NB4 (cell line): ENCODE measurements at regions not wholly inside any gene's neighbourhood (a gene's known extent, or its start where the extent isn't known, plus 50 kb on each side); places are given as distances from the start of the nearest gene placed in this dataset.
"Not testable (repeated sequence)": the region's sequence is repeated elsewhere in the genome, so short reads cannot be mapped to it uniquely, and the experiment has no call there.

Experiments used
- DNase-seq: peaks from one replicate; pipeline ENCODE4 v3.0.0; 2010; ENCODE audit warnings: low read depth
- H3K4me3 ChIP-seq: one replicate; pipeline ENCODE4 v1.5.1; 2011; ENCODE audit warnings: mild to moderate bottlenecking, low read depth, low read length, moderate library complexity
- MYC ChIP-seq: IDR thresholded peaks from 2 replicates; pipeline ENCODE4 v1.6.1; 2011; ENCODE audit warnings: low read depth, low read length
- POLR2A ChIP-seq: IDR thresholded peaks from 2 replicates; pipeline ENCODE4 v1.6.1; 2011; ENCODE audit warnings: mild to moderate bottlenecking; ENCODE audit not compliant: insufficient read length; ENCODE audit errors: extremely low read depth
- TF ChIP-seq, protein P1 (sequence below): IDR thresholded peaks from 2 replicates; pipeline ENCODE4 v1.6.1; 2011; ENCODE audit warnings: low read depth, low read length
- TF ChIP-seq, protein P2 (sequence below): IDR thresholded peaks from one replicate; pipeline ENCODE4 v1.5.1; 2012; ENCODE audit warnings: low read depth, low read length

DNA sequence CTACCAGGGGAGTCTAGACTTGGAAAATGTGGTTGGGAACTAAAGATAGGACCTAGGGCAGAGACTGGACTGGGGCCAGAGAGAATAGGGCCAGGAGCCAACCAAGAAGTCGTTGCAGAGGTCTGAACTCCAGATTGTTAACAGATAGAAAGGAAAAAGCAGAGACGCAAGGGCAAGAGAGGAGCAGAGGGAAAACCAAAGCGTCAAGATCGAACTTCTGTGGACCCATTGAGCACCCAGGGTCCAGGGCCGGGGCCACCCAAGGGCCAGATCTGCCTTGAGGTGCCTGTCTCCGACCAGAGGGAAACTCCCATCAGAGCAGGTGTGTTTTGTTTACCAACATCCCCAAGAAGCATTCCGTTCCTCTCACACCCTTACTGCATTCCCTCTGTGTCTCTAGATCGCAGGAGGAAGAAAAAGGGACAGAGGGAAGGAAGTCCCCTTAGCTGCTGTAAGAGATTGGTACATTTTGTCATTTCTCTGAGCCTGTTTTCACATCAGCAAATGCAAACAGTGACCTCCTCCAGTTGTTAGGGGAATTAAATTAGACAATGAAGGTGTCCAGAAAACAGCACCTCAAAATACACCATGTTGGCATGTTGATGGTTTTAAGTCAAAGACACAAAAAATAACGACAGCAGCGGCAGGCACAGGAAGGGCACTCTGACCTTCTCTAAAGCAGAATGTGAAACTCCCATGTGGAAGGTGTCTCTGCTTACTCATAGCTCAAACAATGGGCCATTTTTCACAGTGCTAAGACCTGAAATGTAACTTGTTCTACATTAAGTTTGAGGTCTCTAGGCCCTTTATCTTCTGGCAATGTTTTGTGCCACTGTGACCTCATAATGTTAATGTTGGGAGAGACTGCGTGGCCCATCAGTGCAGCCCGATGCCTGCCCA, 105.8 kb upstream of the RAB4A start:
- DNase-seq, result no peak
- TF ChIP-seq MYC, result no peak
- no peak overlapping the region for H3K4me3 ChIP-seq

DNA sequence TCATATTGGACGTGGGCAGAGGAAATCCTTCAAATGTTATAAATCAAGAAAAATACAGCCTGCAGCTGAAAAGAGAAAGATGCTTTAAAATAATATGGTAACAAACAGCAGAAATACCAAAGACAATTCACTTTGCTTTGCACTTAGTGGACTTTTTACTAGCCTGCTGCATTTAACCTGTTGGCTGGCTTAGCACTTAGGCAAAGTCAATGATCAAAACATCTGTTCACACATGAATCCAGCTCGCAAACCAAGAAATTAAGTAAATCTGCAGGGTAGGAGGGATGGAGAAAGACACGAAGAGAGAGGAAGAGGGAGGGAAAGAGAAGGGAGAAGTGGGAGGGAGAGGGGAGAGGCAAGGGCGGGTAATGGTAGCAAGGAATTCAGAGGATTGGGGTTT, 103.6 kb upstream of the RAB4A start:
- H3K4me3 ChIP-seq, result no peak overlapping the region
- no peak for DNase-seq
- TF ChIP-seq, protein P1, sequence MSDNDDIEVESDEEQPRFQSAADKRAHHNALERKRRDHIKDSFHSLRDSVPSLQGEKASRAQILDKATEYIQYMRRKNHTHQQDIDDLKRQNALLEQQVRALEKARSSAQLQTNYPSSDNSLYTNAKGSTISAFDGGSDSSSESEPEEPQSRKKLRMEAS, result no peak

DNA sequence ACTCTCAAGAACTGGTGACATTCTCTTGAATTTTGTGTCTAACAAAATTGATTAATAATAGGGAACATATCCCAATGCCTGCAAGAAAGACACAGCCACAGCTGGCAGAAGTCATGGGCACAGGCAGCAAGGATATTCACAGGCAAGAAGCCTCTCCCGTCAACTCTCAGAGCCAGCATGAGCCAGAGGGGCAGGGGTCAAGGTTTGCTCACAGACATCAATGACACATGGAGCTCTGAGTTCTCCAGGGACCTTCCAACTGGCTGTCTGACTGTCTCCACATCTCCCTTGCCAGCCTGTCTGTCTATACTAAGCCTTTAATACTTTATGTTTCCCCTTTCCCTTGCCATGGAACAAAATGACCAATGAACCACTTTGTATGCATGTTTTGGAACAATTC, 101.5 kb upstream of the RAB4A start:
- TF ChIP-seq, protein P1, result no peak
- TF ChIP-seq POLR2A, result no peak
- TF ChIP-seq, protein P2, sequence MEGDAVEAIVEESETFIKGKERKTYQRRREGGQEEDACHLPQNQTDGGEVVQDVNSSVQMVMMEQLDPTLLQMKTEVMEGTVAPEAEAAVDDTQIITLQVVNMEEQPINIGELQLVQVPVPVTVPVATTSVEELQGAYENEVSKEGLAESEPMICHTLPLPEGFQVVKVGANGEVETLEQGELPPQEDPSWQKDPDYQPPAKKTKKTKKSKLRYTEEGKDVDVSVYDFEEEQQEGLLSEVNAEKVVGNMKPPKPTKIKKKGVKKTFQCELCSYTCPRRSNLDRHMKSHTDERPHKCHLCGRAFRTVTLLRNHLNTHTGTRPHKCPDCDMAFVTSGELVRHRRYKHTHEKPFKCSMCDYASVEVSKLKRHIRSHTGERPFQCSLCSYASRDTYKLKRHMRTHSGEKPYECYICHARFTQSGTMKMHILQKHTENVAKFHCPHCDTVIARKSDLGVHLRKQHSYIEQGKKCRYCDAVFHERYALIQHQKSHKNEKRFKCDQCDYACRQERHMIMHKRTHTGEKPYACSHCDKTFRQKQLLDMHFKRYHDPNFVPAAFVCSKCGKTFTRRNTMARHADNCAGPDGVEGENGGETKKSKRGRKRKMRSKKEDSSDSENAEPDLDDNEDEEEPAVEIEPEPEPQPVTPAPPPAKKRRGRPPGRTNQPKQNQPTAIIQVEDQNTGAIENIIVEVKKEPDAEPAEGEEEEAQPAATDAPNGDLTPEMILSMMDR, result no peak
- no peak for TF ChIP-seq MYC
- H3K4me3 ChIP-seq, result no peak overlapping the region
- DNase-seq, result no peak

DNA sequence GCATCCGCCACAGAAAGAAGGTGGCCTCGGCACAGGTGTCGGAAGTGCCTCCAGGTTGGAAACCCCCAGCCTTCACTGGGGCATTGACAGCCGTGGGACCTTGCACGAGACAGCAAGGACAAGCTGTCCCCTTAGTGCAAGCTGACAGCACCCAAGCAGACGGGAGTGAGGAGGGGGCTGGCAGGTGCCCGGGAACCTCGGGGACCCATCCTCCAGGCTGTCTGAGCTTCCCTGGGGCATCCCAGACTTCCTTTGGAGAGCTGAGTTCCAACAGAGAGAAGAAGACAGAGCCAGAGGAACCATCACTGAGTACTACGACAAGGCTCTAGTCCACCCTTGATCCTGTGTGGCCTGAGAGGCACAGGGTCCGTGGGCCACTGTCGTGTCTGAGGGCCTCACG, 100.6 kb upstream of the RAB4A start:
- no peak overlapping the region for H3K4me3 ChIP-seq
- DNase-seq, result no peak
- TF ChIP-seq MYC, result no peak
- no peak for TF ChIP-seq POLR2A
- TF ChIP-seq, protein P1, result no peak
- TF ChIP-seq, protein P2, result no peak

DNA sequence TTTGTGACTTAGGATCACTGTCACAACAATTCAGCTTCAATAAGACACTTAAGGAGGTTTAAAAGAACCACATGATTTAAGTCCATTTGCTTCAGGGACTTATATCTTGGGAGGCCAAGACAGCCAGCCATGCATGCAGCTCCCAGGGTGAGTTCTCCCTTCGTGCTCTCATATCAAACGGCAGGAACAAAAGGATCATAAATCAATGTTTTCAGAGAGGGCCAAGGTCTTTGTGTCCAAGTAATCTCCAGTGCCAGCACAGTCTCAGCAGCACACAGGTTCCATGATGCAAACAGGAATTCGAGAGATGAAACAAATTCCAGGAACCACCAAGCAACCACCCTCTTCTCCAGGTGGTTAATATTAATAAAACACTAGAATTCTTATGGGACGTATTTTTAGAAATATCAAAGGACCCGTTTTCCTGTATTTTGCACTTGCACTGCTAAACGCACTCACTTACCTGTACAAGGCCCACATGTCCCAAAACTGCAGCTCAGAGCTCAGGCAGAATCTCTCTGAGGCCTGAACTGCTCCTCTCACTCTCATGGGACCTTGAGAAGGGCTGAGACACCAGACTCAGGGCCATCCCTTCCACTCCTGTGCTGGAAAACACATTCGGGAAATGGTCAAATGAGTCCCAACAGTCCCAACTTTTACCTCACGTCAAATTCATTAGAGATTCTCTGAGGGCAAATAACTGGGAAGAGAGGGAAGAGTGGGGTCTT, 100.0 kb upstream of the RAB4A start:
- TF ChIP-seq, protein P2, result no peak
- TF ChIP-seq MYC (no peak), POLR2A (no peak)
- DNase-seq, result no peak
- no peak overlapping the region for H3K4me3 ChIP-seq

DNA sequence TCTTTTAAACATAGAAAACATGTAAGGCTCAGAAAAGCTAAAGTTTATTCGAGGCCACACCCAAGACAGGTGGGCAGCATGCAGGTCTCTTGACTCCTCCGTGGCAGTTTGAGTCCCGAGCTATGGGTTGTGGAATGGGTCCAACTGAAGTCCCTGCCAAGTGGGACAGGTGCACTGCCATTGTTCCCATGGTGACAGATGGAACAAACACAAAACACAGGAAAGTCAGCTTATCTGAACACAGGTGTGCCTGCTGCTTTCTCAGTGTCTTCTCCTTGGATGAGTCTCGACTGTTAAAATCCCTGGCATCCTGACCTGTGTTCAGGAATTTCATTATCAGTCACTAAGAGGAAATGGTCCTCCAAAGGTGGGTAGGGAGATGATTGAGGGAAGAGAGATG, 99.0 kb upstream of the RAB4A start:
- H3K4me3 ChIP-seq, result no peak overlapping the region
- no peak for DNase-seq
- TF ChIP-seq MYC (no peak), POLR2A (no peak)
- TF ChIP-seq, protein P2, result no peak
- TF ChIP-seq, protein P1, result no peak

DNA sequence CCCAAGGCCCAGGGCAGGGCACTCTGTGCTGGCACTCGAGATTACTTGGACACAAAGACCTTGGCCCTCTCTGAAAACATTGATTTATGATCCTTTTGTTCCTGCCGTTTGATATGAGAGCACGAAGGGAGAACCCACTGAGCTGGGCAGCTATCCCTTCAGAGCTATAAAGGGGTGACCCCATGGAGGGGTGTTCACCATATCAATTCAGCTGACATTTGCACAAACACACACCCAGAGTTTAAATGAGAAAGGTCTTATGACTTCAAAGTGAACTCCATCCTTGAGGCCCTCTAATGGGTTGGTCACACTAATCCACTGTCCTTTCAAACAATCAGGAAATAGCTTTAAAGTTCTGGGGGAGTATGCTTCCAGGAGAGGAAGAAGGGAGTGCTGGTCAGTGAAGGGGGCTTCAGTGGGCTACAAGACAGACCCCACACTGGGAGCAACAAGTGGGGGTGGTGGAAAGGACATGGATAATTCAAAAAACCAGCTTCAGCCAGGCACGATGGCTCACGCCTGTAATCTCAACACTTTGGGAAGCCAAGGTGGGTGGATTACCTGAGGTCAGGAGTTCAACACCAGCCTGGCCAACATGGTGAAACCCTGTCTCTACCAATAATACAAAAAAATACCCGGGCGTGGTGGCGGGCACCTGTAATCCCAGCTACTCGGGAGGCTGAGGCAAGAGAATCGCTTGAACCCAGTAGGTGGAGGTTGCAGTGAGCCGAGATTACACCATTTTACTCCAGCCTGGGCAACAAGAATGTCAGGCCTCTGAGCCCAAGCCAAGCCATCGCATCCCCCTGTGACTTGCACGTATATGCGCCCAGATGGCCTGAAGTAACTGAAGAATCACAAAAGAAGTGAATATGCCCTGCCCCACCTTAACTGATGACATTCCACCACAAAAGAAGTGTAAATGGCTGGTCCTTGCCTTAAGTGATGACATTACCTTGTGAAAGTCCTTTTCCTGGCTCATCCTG, 97.1 kb upstream of the RAB4A start:
- not testable (repeated sequence) for DNase-seq, H3K4me3 ChIP-seq

DNA sequence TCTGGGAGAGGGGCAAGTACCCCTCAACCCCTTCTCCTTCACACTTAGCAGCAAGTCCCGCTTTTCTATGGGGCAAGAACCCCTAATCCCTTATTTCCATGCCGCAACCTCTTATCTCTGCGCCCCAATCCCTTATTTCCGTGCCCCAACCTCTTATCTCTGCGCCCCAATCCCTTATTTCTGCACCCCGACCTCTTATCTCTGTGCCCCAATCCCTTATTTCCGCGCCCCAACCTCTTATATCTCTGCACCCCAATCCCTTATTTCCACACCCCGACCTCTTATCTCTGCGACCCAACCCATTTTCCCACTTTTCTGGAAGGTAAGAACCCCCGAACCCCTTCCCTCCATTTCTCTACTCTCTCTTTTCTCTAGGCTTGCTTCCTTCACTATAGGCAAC, 95.6 kb upstream of the RAB4A start:
- H3K4me3 ChIP-seq, DNase-seq: not testable (repeated sequence)

DNA sequence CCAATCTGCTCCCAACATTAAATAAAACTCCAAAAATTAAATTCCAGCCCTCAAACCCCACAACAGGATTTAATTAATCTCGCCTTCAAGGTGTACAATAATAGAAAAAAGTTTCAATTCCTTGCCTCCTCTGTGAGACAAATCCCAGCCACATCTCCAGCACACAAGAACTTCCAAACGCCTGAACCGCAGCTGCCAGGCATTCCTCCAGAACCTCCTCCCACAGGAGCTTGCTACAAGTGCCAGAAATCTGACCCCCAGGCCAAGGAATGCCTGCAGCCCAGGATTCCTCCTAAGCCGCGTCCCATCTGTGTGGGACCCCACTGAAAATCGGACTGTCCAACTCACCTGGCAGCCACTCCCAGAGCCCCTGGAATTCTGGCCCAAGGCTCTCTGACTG, 94.5 kb upstream of the RAB4A start:
- H3K4me3 ChIP-seq, result not testable (repeated sequence)

More for the DNA sequence above, 94.5 kb upstream of the RAB4A start:
- not testable (repeated sequence) for DNase-seq
